Mesenchymal stem cell (in vitro differentiated cells and primary cell): ENCODE measurements at regions not wholly inside any gene's neighbourhood (a gene's known extent, or its start where the extent isn't known, plus 50 kb on each side); places are given as distances from the start of the nearest gene placed in this dataset.
"Not testable (repeated sequence)": the region's sequence is repeated elsewhere in the genome, so short reads cannot be mapped to it uniquely, and the experiment has no call there.

Experiments
- DNase-seq: peaks from one replicate; pipeline ENCODE4 v3.0.0-alpha.2; 2013
- H2AFZ ChIP-seq: one replicate; pipeline ENCODE4 v1.6.1; 2013; ENCODE audit warnings: low read depth, mild to moderate bottlenecking, control low read depth, inconsistent platforms, low read length, moderate library complexity
- H2AK5ac ChIP-seq: 2 replicates; pipeline ENCODE4 v1.6.1; 2013; ENCODE audit warnings: low read length, moderate library complexity, mild to moderate bottlenecking, inconsistent platforms; ENCODE audit not compliant: severe bottlenecking
- H2BK120ac ChIP-seq: one replicate; pipeline ENCODE4 v1.6.1; 2013; ENCODE audit warnings: low read depth, mild to moderate bottlenecking, inconsistent platforms, low read length, moderate library complexity
- H2BK12ac ChIP-seq, 2 experiments: one replicate each; pipeline ENCODE4 v1.6.1; 2013; ENCODE audit warnings: inconsistent platforms in 2 of 2, low read length in 2 of 2, mild to moderate bottlenecking in 2 of 2, moderate library complexity in 2 of 2, control low read depth in 1 of 2
- H2BK15ac ChIP-seq: one replicate; pipeline ENCODE4 v1.6.1; 2013; ENCODE audit warnings: mild to moderate bottlenecking, low read depth, inconsistent platforms; ENCODE audit not compliant: poor library complexity, severe bottlenecking
- H2BK5ac ChIP-seq: 2 replicates; pipeline ENCODE4 v1.6.1; 2013; ENCODE audit warnings: low read depth, mild to moderate bottlenecking, low read length, control low read depth, inconsistent platforms; ENCODE audit not compliant: poor library complexity, severe bottlenecking
- H3K14ac ChIP-seq, 2 experiments: one replicate each; pipeline ENCODE4 v1.6.1; 2013; ENCODE audit warnings: inconsistent platforms in 2 of 2, low read length in 2 of 2, control low read depth in 1 of 2, mild to moderate bottlenecking in 1 of 2, moderate library complexity in 1 of 2
- H3K18ac ChIP-seq, 2 experiments: one replicate each; pipeline ENCODE4 v1.6.1; 2013; ENCODE audit warnings: inconsistent platforms in 2 of 2, low read length in 2 of 2, control low read depth in 1 of 2, low read depth in 1 of 2, mild to moderate bottlenecking in 1 of 2
- H3K23ac ChIP-seq, 2 experiments: one replicate each; pipeline ENCODE4 v1.6.1; 2013; ENCODE audit warnings: inconsistent platforms in 2 of 2, low read length in 2 of 2, mild to moderate bottlenecking in 2 of 2, moderate library complexity in 2 of 2, control low read depth in 1 of 2
- H3K27ac ChIP-seq: 2 replicates; pipeline ENCODE4 v1.5.1; 2013; ENCODE audit warnings: mild to moderate bottlenecking, moderate library complexity, low read length, control low read depth, inconsistent platforms; ENCODE audit not compliant: poor library complexity, severe bottlenecking
- H3K27me3 ChIP-seq, 2 experiments: 2 replicates each; pipeline versions ENCODE4 v1.6.1 to v1.7.0; 2013; ENCODE audit warnings: low read length in 2 of 2, mild to moderate bottlenecking in 2 of 2, moderate library complexity in 2 of 2, control low read depth in 1 of 2, inconsistent platforms in 1 of 2; ENCODE audit not compliant: control insufficient read depth in 1 of 2, insufficient read depth in 1 of 2
- H3K36me3 ChIP-seq, 2 experiments: 2 replicates each; pipeline versions ENCODE4 v1.6.1 to v1.7.0; 2013; ENCODE audit warnings: low read length in 2 of 2, control low read depth in 1 of 2, inconsistent platforms in 1 of 2, low read depth in 1 of 2, mild to moderate bottlenecking in 1 of 2; ENCODE audit not compliant: insufficient read depth in 2 of 2, control insufficient read depth in 1 of 2
- H3K4ac ChIP-seq, 2 experiments: one replicate each; pipeline ENCODE4 v1.6.1; 2013; ENCODE audit warnings: inconsistent platforms in 2 of 2, low read length in 2 of 2, mild to moderate bottlenecking in 2 of 2, moderate library complexity in 2 of 2, control low read depth in 1 of 2, low read depth in 1 of 2
- H3K4me1 ChIP-seq: 2 replicates; pipeline ENCODE4 v1.6.1; 2013; ENCODE audit warnings: low read depth, low read length, control low read depth; ENCODE audit not compliant: control insufficient read depth, insufficient read depth
- H3K4me2 ChIP-seq: 2 replicates; pipeline ENCODE4 v1.6.1; 2013; ENCODE audit warnings: low read length, mild to moderate bottlenecking, inconsistent platforms; ENCODE audit not compliant: poor library complexity, severe bottlenecking
- H3K4me3 ChIP-seq, 2 experiments: 2 replicates each; pipeline versions ENCODE4 v1.5.1 to v1.7.0; 2013; ENCODE audit warnings: low read length in 2 of 2, mild to moderate bottlenecking in 2 of 2, control low read depth in 1 of 2, low read depth in 1 of 2; ENCODE audit not compliant: insufficient read depth in 1 of 2
- H3K79me1 ChIP-seq: replicated peaks from 2 replicates; pipeline ENCODE4 v1.6.1; 2013; ENCODE audit warnings: mild to moderate bottlenecking, control low read depth, low read length, inconsistent platforms; ENCODE audit not compliant: poor library complexity, severe bottlenecking
- H3K9ac ChIP-seq: 2 replicates; pipeline ENCODE4 v1.7.0; 2013; ENCODE audit warnings: mild to moderate bottlenecking, low read length, moderate library complexity
- H3K9me3 ChIP-seq: 2 replicates; pipeline ENCODE4 v1.7.0; 2013; ENCODE audit warnings: mild to moderate bottlenecking, low read length; ENCODE audit not compliant: control insufficient read depth
- H4K8ac ChIP-seq: one replicate; pipeline ENCODE4 v1.6.1; 2013; ENCODE audit warnings: inconsistent platforms, mild to moderate bottlenecking, low read length, moderate library complexity
- H4K91ac ChIP-seq: one replicate; pipeline ENCODE4 v1.6.1; 2013; ENCODE audit warnings: mild to moderate bottlenecking, low read length, inconsistent platforms
- WGBS: methylation state at CpG from one replicate; pipeline ENCODE4 v1.1.7; 2013; ENCODE audit warnings: mixed read lengths; 5-methylcytosine and 5-hydroxymethylcytosine counted together

DNA sequence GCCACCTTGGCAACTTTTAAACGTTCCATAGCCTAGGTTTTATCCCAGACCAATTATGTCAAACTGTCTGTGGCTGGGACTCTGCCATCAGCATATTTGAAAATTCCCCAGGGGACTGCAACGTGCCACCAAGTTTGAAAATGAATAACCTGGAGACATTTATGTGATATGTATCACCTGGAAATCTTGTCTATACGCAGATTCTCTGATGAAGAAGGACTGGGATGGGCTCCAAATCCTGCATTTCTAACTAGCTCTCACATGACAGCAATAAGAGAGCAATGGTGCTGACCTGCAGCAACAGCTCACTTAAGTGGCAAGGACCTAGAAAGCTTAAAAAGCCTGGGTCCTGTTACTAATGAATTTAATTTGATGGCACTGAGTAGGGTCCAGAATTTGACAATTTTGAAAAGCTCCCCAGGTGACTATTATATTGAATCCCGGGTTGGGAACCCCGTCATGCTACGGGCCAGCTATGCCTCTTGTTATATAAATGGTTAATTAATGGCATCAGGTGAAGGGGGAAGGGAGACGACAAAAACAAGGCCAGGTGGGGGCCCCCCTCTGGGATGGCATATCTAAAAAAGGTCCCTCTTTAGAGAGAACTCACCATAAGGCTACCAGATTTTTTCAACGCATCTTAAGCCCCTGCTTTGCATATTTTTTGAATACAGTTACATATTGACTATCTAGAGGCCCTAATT, 213.7 kb downstream of the ZIC5 start:
- Histone ChIP-seq H2BK5ac (no peak overlapping the region), H3K9ac (no peak overlapping the region), H4K8ac (no peak overlapping the region), H2BK15ac (no peak overlapping the region), H3K4ac (no peak overlapping the region), H4K91ac (no peak overlapping the region), H3K36me3 (no peaks in the 10 kb centered on the region), H3K4me1 (no peaks in the 10 kb centered on the region), H3K9me3 (peaks cover 26% of the 10 kb centered on the region), H3K14ac (no peak overlapping the region), H2AFZ (no peak overlapping the region), H3K27me3 (peaks cover 0 to 6% of the 10 kb centered on the region in 2 experiments), H3K23ac (no peak overlapping the region), H2BK12ac (no peak overlapping the region), H3K79me1 (no peaks in the 10 kb centered on the region), H3K4me2 (no peak overlapping the region), H2AK5ac (no peak overlapping the region), H2BK120ac (no peak overlapping the region), H3K18ac (no peak overlapping the region), H3K27ac (no peak overlapping the region), H3K4me3 (no peak overlapping the region)
- WGBS = 89% methylated on average over 6 of the region's 8 CpGs
- DNase-seq = no peak

DNA sequence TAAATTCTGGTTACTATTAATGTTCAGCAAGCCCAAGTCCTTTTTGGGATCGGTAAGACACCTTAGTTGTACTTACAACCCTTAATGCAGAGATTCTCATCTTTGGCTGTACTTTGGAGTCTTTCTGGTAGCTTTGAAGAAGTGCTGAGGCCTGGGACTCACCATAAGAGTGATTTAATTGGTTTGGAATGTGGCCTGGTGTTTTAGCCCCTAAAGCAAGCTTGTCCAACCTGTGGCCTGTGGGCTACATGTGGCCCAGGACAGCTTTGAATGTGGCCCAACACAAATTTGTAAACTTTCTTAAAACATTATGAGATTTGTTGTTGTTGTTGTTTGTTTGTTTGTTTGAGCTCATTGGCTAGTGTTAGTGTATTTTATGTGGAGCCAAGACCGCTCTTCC, 215.3 kb downstream of the ZIC5 start:
- Histone ChIP-seq H3K36me3 (no peaks in the 10 kb centered on the region), H3K4me1 (no peaks in the 10 kb centered on the region), H2BK12ac (no peak overlapping the region), H3K14ac (no peak overlapping the region), H3K4me2 (no peak overlapping the region), H2BK120ac (no peak overlapping the region), H3K9ac (no peak overlapping the region), H4K8ac (no peak overlapping the region), H2BK15ac (no peak overlapping the region), H3K4ac (no peak overlapping the region), H3K18ac (no peak overlapping the region), H3K27me3 (peaks cover 0 to 6% of the 10 kb centered on the region in 2 experiments), H4K91ac (no peak overlapping the region), H3K23ac (no peak overlapping the region), H3K9me3 (peaks cover 20% of the 10 kb centered on the region), H3K4me3 (no peak overlapping the region), H2BK5ac (no peak overlapping the region), H3K79me1 (no peaks in the 10 kb centered on the region), H2AFZ (no peak overlapping the region), H2AK5ac (no peak overlapping the region), H3K27ac (no peak overlapping the region)
- no peak for DNase-seq
- 94% methylated on average over 2 of the region's 2 CpGs for WGBS

DNA sequence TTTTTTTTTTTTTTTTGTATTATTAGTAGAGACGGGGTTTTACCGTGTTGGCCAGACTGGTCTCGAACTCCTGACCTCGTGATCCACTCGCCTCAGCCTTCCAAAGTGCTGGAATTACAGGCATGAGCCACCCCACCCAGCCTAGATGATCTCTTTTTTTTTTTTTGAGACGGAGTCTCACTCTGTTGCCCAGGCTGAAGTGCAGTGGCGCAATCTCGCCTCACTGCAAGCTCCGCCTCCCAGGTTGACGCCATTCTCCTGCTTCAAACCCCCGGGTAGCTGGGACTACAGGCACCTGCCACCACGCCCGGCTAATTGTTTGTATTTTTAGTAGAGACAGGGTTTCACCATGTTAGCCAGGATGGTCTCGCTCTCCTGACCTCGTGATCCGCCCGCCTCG, 216.8 kb downstream of the ZIC5 start:
- not testable (repeated sequence) for H4K91ac ChIP-seq, H2AK5ac ChIP-seq, H3K23ac ChIP-seq, DNase-seq, H2AFZ ChIP-seq, H2BK12ac ChIP-seq, H2BK15ac ChIP-seq, H2BK5ac ChIP-seq, H3K79me1 ChIP-seq, H3K9ac ChIP-seq, H3K27me3 ChIP-seq, H2BK120ac ChIP-seq, H3K18ac ChIP-seq, H3K4me2 ChIP-seq, H3K36me3 ChIP-seq, H3K9me3 ChIP-seq, H4K8ac ChIP-seq, H3K4me1 ChIP-seq, H3K4ac ChIP-seq, H3K27ac ChIP-seq, H3K4me3 ChIP-seq, H3K14ac ChIP-seq
- WGBS = 94% methylated on average over 18 of the region's 18 CpGs

DNA sequence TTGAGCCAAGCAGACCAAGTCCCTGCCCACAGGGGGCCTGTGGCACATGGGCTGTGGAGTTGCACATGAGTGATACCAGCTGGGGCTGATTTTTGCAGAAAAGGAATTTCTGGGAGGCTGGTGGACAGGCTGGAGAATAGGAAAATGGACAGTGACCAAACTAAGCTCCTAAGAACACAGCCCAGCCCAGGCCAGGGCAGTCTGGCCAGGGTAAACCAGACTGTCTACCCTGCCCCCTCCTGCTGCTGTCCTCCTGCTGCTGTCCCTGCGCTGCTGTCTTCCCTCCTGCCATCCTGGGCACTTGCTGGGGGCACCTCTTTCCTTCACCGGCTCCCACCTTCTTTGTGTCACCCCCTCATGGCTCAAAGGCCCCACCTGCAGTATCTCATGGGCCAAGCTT, 219.2 kb downstream of the ZIC5 start:
- no peaks in the 10 kb centered on the region for H3K36me3 ChIP-seq
- peak overlapping the region; percentile 84 for H2BK15ac ChIP-seq
- H3K4ac ChIP-seq = no peak overlapping the region
- H3K23ac ChIP-seq = no peak overlapping the region
- no peak overlapping the region for H2BK5ac ChIP-seq
- no peaks in the 10 kb centered on the region for H3K79me1 ChIP-seq
- no peak overlapping the region for H3K14ac ChIP-seq
- no peak overlapping the region for H2AK5ac ChIP-seq
- no peak overlapping the region for H3K4me3 ChIP-seq
- H2BK12ac ChIP-seq = no peak overlapping the region
- WGBS = 77% methylated on average over 2 of the region's 2 CpGs
- peaks cover 3% of the 10 kb centered on the region for H3K9me3 ChIP-seq
- no peak overlapping the region for H3K4me2 ChIP-seq
- H4K91ac ChIP-seq = no peak overlapping the region
- no peaks in the 10 kb centered on the region for H3K27me3 ChIP-seq
- H3K18ac ChIP-seq = no peak overlapping the region
- H3K9ac ChIP-seq = no peak overlapping the region
- H2BK120ac ChIP-seq = no peak overlapping the region
- H3K4me1 ChIP-seq = no peaks in the 10 kb centered on the region
- H3K27ac ChIP-seq = no peak overlapping the region
- no peak overlapping the region for H4K8ac ChIP-seq
- no peak overlapping the region for H2AFZ ChIP-seq
- DNase-seq = no peak
